ENCODE measurements at regions not wholly inside any gene's neighbourhood (a gene's known extent, or its start where the extent isn't known, plus 50 kb on each side); places are given as distances from the start of the nearest gene placed in this dataset.
"Not testable (repeated sequence)": the region's sequence is repeated elsewhere in the genome, so short reads cannot be mapped to it uniquely, and the experiment has no call there.

GRCh38 chr4:79756140-79756895 is 316.7 kb downstream of the ANTXR2 start:
- intact Hi-C loops (cut with DNase I, micrococcal nuclease): no loop called here
- ATAC-seq (no peak), DNase-seq (no peak)

- DNase-seq (no peak), ATAC-seq (no peak)
- intact Hi-C loops (cut with DNase I, micrococcal nuclease): no loop called here
Measured at GRCh38 chr4:79748835-79749234, 324.2 kb downstream of the ANTXR2 start.

GRCh38 chr4:79747252-79747651 is 325.8 kb downstream of the ANTXR2 start:
- ATAC-seq (no peak), DNase-seq (no peak)
- intact Hi-C loops (cut with DNase I, micrococcal nuclease): no loop called here

GRCh38 chr4:79743014-79743413 is 330.0 kb downstream of the ANTXR2 start:
- intact Hi-C loops (cut with DNase I, micrococcal nuclease): no loop called here
- DNase-seq (no peak), ATAC-seq (no peak)

- no peak for ATAC-seq
- no peak for DNase-seq
- intact Hi-C loops (cut with DNase I, micrococcal nuclease): no loop called here
Measured at GRCh38 chr4:79739912-79740311, 331.9 kb upstream of the GK2 start.

- ATAC-seq: no peak
- intact Hi-C loops (cut with DNase I, micrococcal nuclease): no loop called here
Measured at GRCh38 chr4:79723507-79723906, 315.5 kb upstream of the GK2 start.

GRCh38 chr4:79700356-79700755 is 292.3 kb upstream of the GK2 start:
- intact Hi-C loops (cut with DNase I, micrococcal nuclease): no loop called here
- DNase-seq (no peak), ATAC-seq (no peak)

More at GRCh38 chr4:79723507-79723906, 315.5 kb upstream of the GK2 start:
- no peak for DNase-seq

- no peak for ATAC-seq
- DNase-seq: no peak
- intact Hi-C loops (cut with DNase I, micrococcal nuclease): no loop called here
Measured at GRCh38 chr4:79697444-79697843, 289.4 kb upstream of the GK2 start.

- intact Hi-C loops (cut with DNase I, micrococcal nuclease); DNase-seq; ATAC-seq: not testable (repeated sequence)
Measured at GRCh38 chr4:79696534-79696933, 288.5 kb upstream of the GK2 start.

- no peak for ATAC-seq
- intact Hi-C loops (cut with DNase I, micrococcal nuclease): no loop called here
- DNase-seq: no peak
Measured at GRCh38 chr4:79695848-79696247, 287.8 kb upstream of the GK2 start.

- ATAC-seq (peak; percentile 52), DNase-seq (no peak)
- intact Hi-C loops (cut with DNase I, micrococcal nuclease): no loop called here
Measured at GRCh38 chr4:79689740-79690139, 281.7 kb upstream of the GK2 start.

- intact Hi-C loops (cut with DNase I, micrococcal nuclease): no loop called here
- DNase-seq (peak in 1 of 2 donors; percentile 29), ATAC-seq (peak; percentile 100)
Measured at GRCh38 chr4:79688691-79689090, 280.7 kb upstream of the GK2 start.

- ATAC-seq (no peak), DNase-seq (no peak)
- intact Hi-C loops (cut with DNase I, micrococcal nuclease): no loop called here
Measured at GRCh38 chr4:79687006-79687405, 279.0 kb upstream of the GK2 start.

GRCh38 chr4:79685542-79685941 is 277.5 kb upstream of the GK2 start:
- no peak for ATAC-seq
- no peak for DNase-seq
- intact Hi-C loops (cut with DNase I, micrococcal nuclease): no loop called here

GRCh38 chr4:79684516-79684915 is 276.5 kb upstream of the GK2 start:
- ATAC-seq (no peak), DNase-seq (no peak)
- intact Hi-C loops (cut with DNase I, micrococcal nuclease): no loop called here

- no peak for ATAC-seq
- DNase-seq: no peak
- intact Hi-C loops (cut with DNase I, micrococcal nuclease): no loop called here
Measured at GRCh38 chr4:79682801-79683530, 274.9 kb upstream of the GK2 start.

- no peak for ATAC-seq
- DNase-seq: no peak
- intact Hi-C loops (cut with DNase I, micrococcal nuclease): no loop called here
Measured at GRCh38 chr4:79682161-79682560, 274.1 kb upstream of the GK2 start.

- intact Hi-C loops (cut with DNase I, micrococcal nuclease): no loop called here
- no peak for ATAC-seq
- no peak for DNase-seq
Measured at GRCh38 chr4:79679859-79680258, 271.8 kb upstream of the GK2 start.

- ATAC-seq (no peak), DNase-seq (no peak)
- intact Hi-C loops (cut with DNase I, micrococcal nuclease): no loop called here
Measured at GRCh38 chr4:79678472-79679202, 270.6 kb upstream of the GK2 start.

GRCh38 chr4:79676705-79677104 is 268.7 kb upstream of the GK2 start:
- intact Hi-C loops (cut with DNase I, micrococcal nuclease): no loop called here
- no peak for DNase-seq
- ATAC-seq: no peak
